ENCODE measurements at regions not wholly inside any gene's neighbourhood (a gene's known extent, or its start where the extent isn't known, plus 50 kb on each side); places are given as distances from the start of the nearest gene placed in this dataset.

- Histone ChIP-seq H3K27me3 (no peaks in the 10 kb centered on the region), H3K27ac (no peak overlapping the region), H3K4me3 (no peak overlapping the region), H3K36me3 (no peaks in the 10 kb centered on the region), H3K9me3 (no peaks in the 10 kb centered on the region), H3K4me1 (ENCODE audit: insufficient read depth) (no peaks in the 10 kb centered on the region)
- TF ChIP-seq POLR2A (IDR thresholded peaks at IDR 0.05) (no peak), EP300 (IDR thresholded peaks at IDR 0.05) (no peak), CTCF (IDR thresholded peaks at IDR 0.05) (no peak)
- no peak for DNase-seq
- intact Hi-C loops (cut with DNase I), result no loop called here
- WGBS, 3 donors, result 90 to 92% (median 92%) methylated on average over 6 of the region's 6 CpGs
Observed at GRCh38 chr5:66450237-66450636, 146.0 kb upstream of the MAST4 start.

DNA sequence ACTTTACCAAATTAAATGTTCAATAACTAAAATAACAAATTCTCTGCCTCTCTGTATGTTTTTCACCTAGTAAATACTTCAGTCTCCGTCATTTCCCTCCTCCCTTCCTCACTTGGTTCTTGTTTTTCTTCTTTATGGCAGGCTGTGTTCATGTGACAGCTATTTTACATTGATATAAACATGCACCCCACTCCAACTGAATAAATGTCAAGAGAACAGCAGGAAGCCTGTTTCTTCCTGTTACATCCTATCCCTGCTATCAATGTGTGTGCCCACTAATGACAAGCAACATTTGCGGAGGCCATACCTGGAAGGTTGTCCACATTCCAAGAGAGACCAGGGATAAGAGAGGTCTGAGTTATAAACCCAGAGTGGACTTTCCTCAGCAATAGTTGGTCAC, 145.2 kb upstream of the MAST4 start:
- H3K4me3 ChIP-seq, result no peak overlapping the region
- no peaks in the 10 kb centered on the region for H3K4me1 ChIP-seq (ENCODE audit: insufficient read depth)
- DNase-seq, result no peak
- no peak overlapping the region for H3K27ac ChIP-seq
- no peaks in the 10 kb centered on the region for H3K9me3 ChIP-seq
- WGBS, 3 donors, result 81 to 87% (median 85%) methylated on average over 2 of the region's 2 CpGs
- no peak for TF ChIP-seq POLR2A (IDR thresholded peaks at IDR 0.05)
- TF ChIP-seq CTCF (IDR thresholded peaks at IDR 0.05), result no peak
- no peak for TF ChIP-seq EP300 (IDR thresholded peaks at IDR 0.05)
- no peaks in the 10 kb centered on the region for H3K36me3 ChIP-seq
- no peaks in the 10 kb centered on the region for H3K27me3 ChIP-seq
- intact Hi-C loops (cut with DNase I), result no loop called here

DNA sequence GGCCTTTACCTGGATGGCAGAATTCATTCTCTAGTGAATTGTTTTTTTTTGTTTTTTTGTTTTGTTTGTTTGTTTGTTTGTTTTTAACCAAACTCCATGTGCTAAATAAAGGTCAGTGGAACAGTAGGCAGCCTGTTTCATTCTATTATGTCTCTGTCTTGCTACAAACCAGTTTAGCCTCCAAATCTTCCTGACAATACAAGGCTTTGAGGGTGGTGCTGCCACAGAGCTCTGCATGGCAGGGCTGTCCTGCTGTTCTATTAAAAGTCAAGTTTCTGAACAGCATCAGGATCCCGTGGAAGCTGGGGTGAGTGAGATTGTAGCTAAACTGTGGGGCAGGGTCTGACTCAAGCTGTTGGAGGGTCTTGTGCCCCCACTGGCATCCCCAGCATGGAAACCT, 144.1 kb upstream of the MAST4 start:
- no peak for TF ChIP-seq POLR2A (IDR thresholded peaks at IDR 0.05)
- no peak for TF ChIP-seq EP300 (IDR thresholded peaks at IDR 0.05)
- TF ChIP-seq CTCF (IDR thresholded peaks at IDR 0.05), result no peak
- intact Hi-C loops (cut with DNase I), result no loop called here
- DNase-seq, result no peak
- Histone ChIP-seq H3K27ac (no peak overlapping the region), H3K9me3 (no peaks in the 10 kb centered on the region), H3K4me3 (no peak overlapping the region), H3K36me3 (no peaks in the 10 kb centered on the region), H3K4me1 (ENCODE audit: insufficient read depth) (peaks cover 1% of the 10 kb centered on the region), H3K27me3 (no peaks in the 10 kb centered on the region)
- WGBS, 3 donors, result 75 to 93% (median 81%) methylated on average over 1 of the region's 1 CpG

- H3K4me3 ChIP-seq, result no peak overlapping the region
- intact Hi-C loops (cut with DNase I), result no loop called here
Observed at GRCh38 chr5:66454186-66455078, 141.8 kb upstream of the MAST4 start.

More at GRCh38 chr5:66454186-66455078, 141.8 kb upstream of the MAST4 start:
- no peak for DNase-seq
- TF ChIP-seq CTCF (IDR thresholded peaks at IDR 0.05), result no peak
- TF ChIP-seq EP300 (IDR thresholded peaks at IDR 0.05), result no peak
- TF ChIP-seq POLR2A (IDR thresholded peaks at IDR 0.05), result no peak
- H3K36me3 ChIP-seq, result no peaks in the 10 kb centered on the region
- WGBS, 3 donors, result 62 to 70% (median 63%) methylated on average over 13 of the region's 13 CpGs
- peaks cover 1% of the 10 kb centered on the region for H3K4me1 ChIP-seq (ENCODE audit: insufficient read depth)
- no peaks in the 10 kb centered on the region for H3K27me3 ChIP-seq
- no peak overlapping the region for H3K27ac ChIP-seq
- H3K9me3 ChIP-seq, result no peaks in the 10 kb centered on the region

Measured in ovary (tissue), 7 donors.